ENCODE measurements at regions not wholly inside any gene's neighbourhood (a gene's known extent, or its start where the extent isn't known, plus 50 kb on each side); places are given as distances from the start of the nearest gene placed in this dataset.

- peaks cover 8% of the 10 kb centered on the region; the same call in 2 of the 3 replicates for H3K36me3 Mint-ChIP-seq (ENCODE audit: low read depth)
- H3K4me3 Mint-ChIP-seq, result no peak overlapping the region
- Histone ChIP-seq H3F3A (replicated peaks; ENCODE audit: low read depth) (no peaks in the 10 kb centered on the region), H3K4me1 (ENCODE audit: insufficient read depth) (peaks cover 19% of the 10 kb centered on the region), H3K27me3 (ENCODE audit: insufficient read depth) (no peaks in the 10 kb centered on the region), H3K27ac (ENCODE audit: low read depth) (no peak overlapping the region), H4K20me1 (replicated peaks; ENCODE audit: insufficient read depth) (no peaks in the 10 kb centered on the region), H3K79me2 (replicated peaks; ENCODE audit: insufficient read depth) (no peaks in the 10 kb centered on the region), H3K9me2 (ENCODE audit: insufficient read depth) (0 out of 2 replicates have a peak, but pooled peaks cover 8% of the 10 kb centered on the region), H3K4me3 (no peak overlapping the region), H2AFZ (peak overlapping the region; percentile 8; the same call in 1 of the 2 replicates), H3K36me3 (ENCODE audit: insufficient read depth) (no peaks in the 10 kb centered on the region), H3K4me2 (no peak overlapping the region)
- H3K27ac Mint-ChIP-seq, result peak overlapping the region; percentile 52; the same call in 1 of the 2 replicates
- peaks cover 2% of the 10 kb centered on the region for H3K27me3 Mint-ChIP-seq (ENCODE audit: insufficient read depth, low read depth, poor library complexity)
- no peak for DNase-seq (ENCODE audit: low spot score)
- ATAC-seq, result no peak
- TF ChIP-seq EZH2phosphoT487 (IDR thresholded peaks at IDR 0.05; ENCODE audit: unreplicated experiment) (no peak), CREB1 (CRISPR knock-in tag; IDR thresholded peaks at IDR 0.05; ENCODE audit: low read depth) (no peak), REST (IDR thresholded peaks at IDR 0.05; ENCODE audit: unreplicated experiment) (no peak), ZNF331 (CRISPR knock-in tag; IDR thresholded peaks at IDR 0.05; ENCODE audit: low read depth) (no peak), EZH2 (IDR thresholded peaks at IDR 0.05; ENCODE audit: low read depth, unreplicated experiment) (no peak), ZNF114 (CRISPR knock-in tag; IDR thresholded peaks at IDR 0.05) (no peak), JUNB (IDR thresholded peaks at IDR 0.05; ENCODE audit: unreplicated experiment) (no peak), POLR2AphosphoS5 (IDR thresholded peaks at IDR 0.05; ENCODE audit: low read depth) (no peak), CTCF (conservative IDR thresholded peaks at IDR 0.05; ENCODE audit: low read depth in 2 of 2) (no peak), STAT1 (IDR thresholded peaks at IDR 0.05; ENCODE audit: unreplicated experiment) (no peak)
- peaks cover 24% of the 10 kb centered on the region for H3K4me1 Mint-ChIP-seq
- peaks cover 3% of the 10 kb centered on the region; the same call in 2 of the 3 replicates for H3K9me3 Mint-ChIP-seq
Measured at GRCh38 chr11:97722065-97722464, 1298.7 kb upstream of the CNTN5 start.

GRCh38 chr11:97722721-97723120, 1298.0 kb upstream of the CNTN5 start:
- ATAC-seq (peak; percentile 98), DNase-seq (ENCODE audit: low spot score) (peak; percentile 46)
- Histone ChIP-seq H4K20me1 (replicated peaks; ENCODE audit: insufficient read depth) (no peaks in the 10 kb centered on the region), H3K27me3 (ENCODE audit: insufficient read depth) (no peaks in the 10 kb centered on the region), H3K27ac (ENCODE audit: low read depth) (no peak overlapping the region), H3F3A (replicated peaks; ENCODE audit: low read depth) (no peaks in the 10 kb centered on the region), H3K4me1 (ENCODE audit: insufficient read depth) (peaks cover 19% of the 10 kb centered on the region), H3K9me2 (ENCODE audit: insufficient read depth) (0 out of 2 replicates have a peak, but pooled peaks cover 8% of the 10 kb centered on the region), H3K79me2 (replicated peaks; ENCODE audit: insufficient read depth) (no peaks in the 10 kb centered on the region), H3K4me3 (no peak overlapping the region), H3K36me3 (ENCODE audit: insufficient read depth) (no peaks in the 10 kb centered on the region), H2AFZ (0 out of 2 replicates have a peak overlapping the region, but pooled peaks have one; percentile 8), H3K4me2 (0 out of 2 replicates have a peak overlapping the region, but pooled peaks have one; percentile 39)
- Mint-ChIP-seq H3K4me1 (peaks cover 24% of the 10 kb centered on the region), H3K9me3 (no peaks in the 10 kb centered on the region; the same call in 2 of the 3 replicates), H3K27me3 (ENCODE audit: insufficient read depth, low read depth, poor library complexity) (peaks cover 2% of the 10 kb centered on the region), H3K27ac (peak overlapping the region; percentile 52; the same call in 1 of the 2 replicates), H3K36me3 (ENCODE audit: low read depth) (peaks cover 8% of the 10 kb centered on the region; the same call in 2 of the 3 replicates), H3K4me3 (no peak overlapping the region)
- TF ChIP-seq NANOG (IDR thresholded peaks at IDR 0.05; ENCODE audit: borderline replicate concordance) (peak; percentile 43; the same call in 1 of the 2 replicates), ZNF114 (CRISPR knock-in tag; IDR thresholded peaks at IDR 0.05) (0 out of 2 replicates have a peak, but pooled peaks have one; percentile 61), REST (IDR thresholded peaks at IDR 0.05; ENCODE audit: unreplicated experiment) (no peak)

Data from GM23338 (cell line).